GM21447 (cell line): ENCODE measurements at regions not wholly inside any gene's neighbourhood (a gene's known extent, or its start where the extent isn't known, plus 50 kb on each side); places are given as distances from the start of the nearest gene placed in this dataset.

Source experiments
- ATAC-seq: cut with Tn5 transposase; IDR thresholded peaks from one replicate; pipeline ENCODE4 v1.9.1; 2021; ENCODE audit not compliant: unreplicated experiment

DNA sequence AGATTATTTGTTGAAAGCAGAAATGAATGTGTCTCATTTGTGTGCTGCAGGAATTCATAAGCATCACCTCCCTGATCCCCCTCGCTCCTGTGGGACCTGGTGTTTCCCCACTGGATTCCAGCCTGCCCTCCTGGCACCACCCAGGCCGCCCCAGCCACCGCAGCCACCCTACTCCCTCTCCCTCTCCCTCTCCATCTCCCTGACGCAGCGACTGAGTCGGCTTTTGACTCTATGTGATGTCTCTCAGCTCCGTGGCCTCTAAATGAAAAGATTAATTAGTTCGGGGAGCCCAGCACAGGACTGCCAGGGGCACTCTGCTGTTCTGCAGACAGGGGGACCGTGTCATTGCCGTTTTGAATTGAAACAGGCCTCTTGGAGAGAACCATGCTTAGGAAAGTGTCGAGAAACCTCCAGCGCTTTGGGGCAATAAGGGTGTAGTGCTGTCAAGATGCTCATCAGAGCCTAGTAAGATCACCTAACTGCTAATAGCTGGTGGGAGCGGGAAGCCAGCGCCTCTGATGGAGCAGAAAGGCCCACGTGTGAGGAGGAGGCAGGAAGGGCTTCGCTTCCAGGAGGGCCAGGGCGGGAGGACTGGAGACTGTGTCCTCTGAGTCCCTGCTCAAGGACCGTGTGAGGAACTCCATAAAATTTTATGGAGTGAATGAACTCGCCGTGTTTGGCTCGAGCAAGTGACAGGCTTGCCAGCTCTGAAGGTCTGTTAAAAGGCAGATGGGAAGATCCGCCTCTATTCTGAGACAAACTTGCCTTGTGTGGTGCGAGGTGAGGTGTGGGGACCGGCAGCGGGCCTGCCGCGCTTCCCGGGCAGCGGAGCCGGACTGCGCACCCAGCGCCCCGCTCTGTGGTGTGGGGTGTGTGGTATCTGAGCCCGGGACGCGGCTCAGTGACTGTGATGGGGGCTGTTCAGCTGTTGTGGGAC is 157.4 kb upstream of the C14orf180 start:
- ATAC-seq: no peak

GRCh38 chr14:104422837-104423681 is 156.5 kb upstream of the C14orf180 start:
- ATAC-seq: no peak

DNA sequence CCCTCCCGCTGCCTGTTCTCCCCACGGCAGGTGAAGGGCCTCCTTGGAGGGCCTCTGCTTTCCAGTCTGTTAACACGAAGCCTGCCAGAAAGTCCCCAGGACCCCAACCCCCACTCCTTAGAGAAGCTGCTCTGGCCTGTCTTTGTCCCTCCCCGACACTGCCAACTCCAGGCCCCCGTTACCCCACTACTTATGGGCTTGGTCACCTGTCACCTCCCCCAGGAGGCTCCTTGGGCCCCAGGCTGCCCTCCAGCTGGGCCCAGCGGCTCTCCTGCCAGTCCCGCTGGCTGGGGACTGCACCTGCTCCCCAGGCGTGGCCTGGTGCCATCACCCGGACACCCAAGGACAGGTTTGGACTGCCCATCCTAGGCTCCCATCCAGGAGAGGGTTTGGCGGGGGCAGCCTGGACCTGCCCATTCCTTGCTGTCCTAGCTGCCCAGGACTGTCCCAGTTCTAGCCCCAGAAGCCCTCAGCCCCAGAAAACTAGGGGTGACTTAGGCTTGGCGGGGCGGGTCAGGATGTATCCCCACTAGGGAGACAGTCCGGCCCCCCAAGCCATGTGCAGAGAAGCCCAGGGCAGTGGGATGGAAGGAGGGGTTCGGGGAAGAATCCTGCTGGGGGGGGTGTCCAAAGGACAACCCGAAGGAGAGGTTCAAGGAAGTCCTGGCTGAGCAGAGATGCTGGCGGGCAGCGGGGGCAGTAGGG is 155.7 kb upstream of the C14orf180 start:
- ATAC-seq: no peak

DNA sequence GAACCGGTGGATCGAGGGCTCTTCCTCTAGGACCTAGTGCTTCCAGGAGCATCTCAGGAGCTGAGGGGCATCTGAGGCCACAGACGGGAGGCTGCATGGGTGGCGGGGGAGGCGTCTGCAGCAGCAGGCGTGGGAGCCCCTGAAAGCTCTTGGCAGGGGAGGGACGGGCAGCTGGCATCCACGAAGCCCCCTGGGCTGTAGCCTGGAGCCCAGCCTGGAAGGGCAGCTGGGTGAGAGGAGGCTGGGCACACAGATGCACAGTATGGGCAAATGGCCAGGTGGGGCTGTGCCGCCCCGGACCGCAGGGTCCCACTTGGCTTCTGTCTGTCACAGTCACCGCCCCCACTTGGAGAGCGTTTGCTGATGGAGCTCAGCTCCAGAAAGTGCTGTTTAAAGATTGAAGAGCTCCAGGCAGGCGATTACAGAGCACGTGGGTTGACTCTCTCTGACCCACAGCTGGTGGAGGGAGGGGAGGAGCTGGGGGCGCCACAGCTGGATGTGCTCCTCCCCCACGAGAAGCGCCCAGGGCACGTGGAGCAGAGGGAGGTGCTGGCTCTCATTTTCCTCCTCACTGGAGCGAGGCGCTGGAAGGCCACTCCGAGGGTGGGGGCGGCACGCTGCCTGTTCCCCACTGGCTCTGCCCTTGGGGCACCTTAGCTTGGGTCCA is 155.0 kb upstream of the C14orf180 start:
- no peak for ATAC-seq

- ATAC-seq: no peak
Measured at GRCh38 chr14:104425171-104425681, 154.3 kb upstream of the C14orf180 start.

DNA sequence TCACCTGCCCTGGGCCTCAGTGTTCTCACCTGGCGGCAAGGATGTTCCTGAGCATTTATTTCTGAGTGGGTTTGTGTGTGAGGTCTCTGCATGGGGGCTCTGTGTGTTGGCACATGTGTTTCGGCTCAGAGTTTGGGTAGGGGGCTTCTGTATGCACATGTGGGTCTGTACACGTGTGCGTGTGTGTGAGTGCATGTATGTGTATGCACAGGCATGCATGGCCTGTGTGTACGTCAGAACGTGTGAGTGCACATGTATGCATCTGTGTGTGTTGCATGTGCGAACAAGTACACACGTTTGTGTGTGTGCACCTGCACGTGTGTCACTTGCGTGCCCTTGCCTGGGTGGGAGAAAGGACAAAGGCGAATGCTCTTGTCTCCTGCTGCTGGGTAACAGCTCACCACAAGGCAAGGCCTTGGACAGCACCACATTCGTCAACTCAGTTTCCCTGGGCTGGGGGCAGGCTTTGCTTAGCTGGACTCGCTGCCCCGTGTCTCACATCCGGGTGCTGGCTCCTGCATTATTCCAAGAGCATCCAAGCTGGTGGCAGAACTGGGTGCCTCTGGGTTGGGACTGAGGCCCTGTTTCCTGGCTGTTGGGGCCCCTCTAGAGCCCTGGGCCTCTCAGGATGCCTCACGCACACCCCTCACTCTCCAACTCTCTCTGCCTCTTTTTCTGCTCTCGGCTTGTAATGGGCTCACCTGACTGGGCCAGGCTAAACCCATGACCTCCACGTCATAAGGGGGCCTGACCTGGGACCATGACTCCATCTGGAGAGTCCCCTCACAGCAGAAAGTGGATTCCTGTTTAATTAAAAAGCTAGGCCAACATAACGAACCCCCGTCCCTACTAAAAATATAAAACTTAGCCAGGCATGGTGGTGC is 153.6 kb upstream of the C14orf180 start:
- no peak for ATAC-seq

DNA sequence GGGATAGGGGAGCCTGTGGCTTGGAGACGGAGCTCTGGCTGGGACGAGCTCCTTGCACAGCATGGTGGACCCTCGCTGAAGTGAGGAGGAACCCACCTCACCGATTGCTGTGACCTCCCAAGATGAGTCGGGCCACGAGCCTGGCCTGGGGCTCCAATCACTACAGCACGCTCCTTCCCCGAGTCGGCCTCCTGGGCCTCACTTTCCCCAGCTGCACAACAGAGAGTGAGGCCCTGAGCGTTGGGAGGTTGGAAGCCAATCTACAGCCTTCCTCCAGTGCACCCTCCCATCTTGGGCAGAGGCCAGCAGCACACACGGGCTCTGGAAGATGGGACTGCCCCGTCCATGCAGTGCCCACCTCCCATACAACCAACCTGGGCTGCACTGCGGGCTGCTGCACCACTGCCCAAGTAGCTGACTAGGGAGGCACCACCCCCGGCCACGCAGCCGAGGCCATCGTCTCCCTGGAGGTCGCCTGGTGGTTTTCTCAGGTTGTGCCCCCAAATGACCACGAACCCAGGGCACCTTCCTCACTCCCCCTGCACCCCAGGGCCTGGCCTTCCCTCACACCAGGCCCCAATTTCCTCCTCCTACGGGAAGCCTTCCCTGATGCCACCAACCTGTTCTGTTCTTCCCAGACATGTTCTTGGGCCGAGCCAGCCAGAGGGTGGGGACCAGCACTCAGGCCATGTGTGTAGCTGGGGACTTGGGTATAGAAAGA is 152.3 kb upstream of the C14orf180 start:
- no peak for ATAC-seq

DNA sequence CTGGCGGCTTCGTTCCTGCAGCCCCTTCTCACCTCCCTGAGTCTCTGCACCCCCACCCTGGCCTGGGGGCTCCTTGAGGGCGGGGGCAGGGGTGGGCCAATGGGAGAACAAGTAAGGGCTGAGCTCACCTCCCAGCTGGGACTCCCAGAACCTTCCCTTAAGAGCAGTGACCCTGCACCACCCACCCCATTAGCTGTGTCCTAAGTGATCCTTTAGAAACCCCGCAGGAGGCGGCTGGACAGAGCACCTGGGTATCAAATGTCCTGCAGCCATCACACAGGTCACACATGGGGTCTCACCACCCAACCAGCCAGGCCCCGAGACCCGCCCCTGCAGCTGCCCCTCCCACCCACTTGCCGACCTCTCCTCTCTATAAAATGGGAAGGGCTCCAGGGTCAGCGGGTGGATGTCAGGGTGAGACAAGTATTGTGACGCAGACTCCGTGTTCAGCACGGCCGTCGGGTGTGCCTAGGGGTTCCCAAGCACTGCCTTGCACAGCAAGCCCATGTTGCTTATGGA is 151.2 kb upstream of the C14orf180 start:
- ATAC-seq: no peak

- ATAC-seq: no peak
Measured at GRCh38 chr14:104428860-104429259, 150.7 kb upstream of the C14orf180 start.

GRCh38 chr14:104429291-104429861 is 150.2 kb upstream of the C14orf180 start:
- no peak for ATAC-seq

DNA sequence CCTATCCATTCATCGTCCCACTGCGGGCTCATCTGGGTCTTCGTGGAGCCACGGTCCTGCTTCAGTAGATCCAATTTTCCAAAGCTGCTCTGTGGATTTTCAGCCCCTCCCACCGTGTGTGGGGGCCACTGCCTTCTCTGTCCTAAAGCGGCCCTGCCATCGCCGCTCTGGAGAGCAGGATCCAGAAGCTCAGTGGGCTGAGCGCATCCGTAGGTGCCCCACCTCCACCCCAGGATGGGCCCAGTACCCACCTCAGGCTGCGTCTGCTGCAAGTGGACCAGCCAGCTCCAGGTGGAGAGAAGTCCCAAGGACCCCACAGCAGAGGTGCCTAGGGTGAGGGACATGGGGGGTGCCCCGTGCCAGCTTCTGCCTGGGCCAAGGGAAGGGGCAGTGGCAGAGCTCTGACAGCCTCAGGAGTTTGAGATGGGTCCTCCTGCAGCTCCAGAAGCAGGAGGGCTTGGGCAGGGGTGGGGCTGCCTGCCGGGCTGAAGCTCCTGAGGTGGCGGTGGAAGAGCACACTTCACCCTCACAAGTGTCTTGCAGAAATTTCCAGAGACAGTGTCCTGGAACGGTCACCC is 148.1 kb upstream of the C14orf180 start:
- ATAC-seq: no peak

GRCh38 chr14:104431929-104432541 is 147.5 kb upstream of the C14orf180 start:
- no peak for ATAC-seq

GRCh38 chr14:104432611-104433231 is 146.8 kb upstream of the C14orf180 start:
- no peak for ATAC-seq

DNA sequence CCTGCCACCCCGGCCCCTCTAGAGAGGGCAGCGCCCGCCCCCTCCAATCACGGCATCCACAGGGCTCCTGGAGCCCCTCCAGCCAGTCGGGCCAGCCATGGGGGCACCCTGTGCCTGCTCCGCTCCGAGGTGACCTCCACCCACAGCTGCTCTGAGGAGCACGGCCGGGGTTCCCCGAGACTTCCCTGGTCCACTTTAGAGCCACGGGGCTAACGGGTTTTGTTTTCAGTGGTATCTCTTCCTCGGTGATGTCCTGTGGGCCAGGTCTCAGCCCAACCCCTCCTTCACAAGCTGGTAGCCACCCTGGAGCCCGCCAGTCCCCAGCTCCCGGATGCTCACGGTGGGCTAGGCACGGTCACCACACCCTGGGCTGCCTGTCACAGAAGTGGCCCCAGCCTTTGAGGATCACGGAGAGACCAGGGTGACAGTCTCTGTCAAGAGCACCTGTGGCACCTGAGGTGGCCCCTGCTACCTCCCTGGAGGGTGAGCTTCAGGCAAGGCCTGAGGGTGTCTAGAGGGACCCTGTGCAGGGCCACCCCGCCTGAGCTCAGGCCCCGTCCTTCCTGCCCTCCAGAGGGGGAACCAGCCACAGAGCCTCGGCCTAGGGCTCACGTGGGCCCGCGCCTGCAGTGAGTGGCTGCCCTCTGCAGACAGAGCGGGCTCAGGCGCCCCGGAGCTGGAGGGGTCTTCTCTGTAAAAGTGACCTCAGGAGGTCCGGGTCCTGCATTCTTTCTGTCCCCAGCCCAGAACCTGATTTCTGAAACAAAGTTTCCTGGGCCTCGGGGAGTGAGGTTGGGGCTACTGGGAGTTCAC is 146.0 kb upstream of the C14orf180 start:
- ATAC-seq: no peak

DNA sequence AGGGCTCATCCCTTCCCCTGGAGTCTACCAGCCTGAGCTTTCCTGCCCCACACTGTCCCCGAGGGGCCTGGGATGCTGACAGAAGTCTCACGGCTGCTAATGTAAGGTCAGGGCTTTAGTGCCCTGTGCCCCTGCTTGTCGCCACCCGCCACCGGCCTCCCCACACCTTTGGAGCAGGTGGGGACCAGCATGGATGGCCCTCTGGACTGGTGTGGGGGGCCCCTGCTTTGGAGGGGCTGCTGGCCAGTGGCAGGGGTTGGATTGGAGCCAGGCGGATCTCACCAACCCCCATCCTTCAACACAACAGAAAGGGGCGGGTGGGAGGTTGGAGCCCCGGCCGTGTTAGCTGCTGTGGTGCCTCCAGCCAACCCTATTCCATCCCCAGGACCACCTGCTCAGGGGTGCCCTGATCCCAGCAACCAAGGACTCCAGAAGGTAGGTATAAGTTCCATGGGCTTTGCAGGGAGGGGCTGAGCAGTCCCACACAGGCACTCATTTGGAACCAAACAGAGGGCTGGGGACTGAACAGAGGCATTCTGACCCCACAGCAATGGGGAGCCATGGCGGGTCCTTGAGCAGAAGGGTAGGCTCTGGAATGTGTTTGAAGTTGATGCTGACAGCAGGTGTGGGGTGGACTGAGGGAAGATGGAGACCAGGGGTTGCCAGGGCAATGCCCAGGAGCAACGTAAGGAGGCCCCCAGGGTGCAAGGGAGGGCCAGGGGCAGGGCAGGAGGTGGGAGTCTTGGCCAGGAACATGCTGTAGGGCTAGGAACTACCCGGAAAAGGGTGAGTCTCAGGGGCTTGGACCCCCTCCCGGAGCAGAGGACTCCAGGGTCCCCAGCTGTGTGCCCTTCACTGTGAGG is 145.1 kb upstream of the C14orf180 start:
- no peak for ATAC-seq
